ENCODE measurements at regions not wholly inside any gene's neighbourhood (a gene's known extent, or its start where the extent isn't known, plus 50 kb on each side); places are given as distances from the start of the nearest gene placed in this dataset.

DNA sequence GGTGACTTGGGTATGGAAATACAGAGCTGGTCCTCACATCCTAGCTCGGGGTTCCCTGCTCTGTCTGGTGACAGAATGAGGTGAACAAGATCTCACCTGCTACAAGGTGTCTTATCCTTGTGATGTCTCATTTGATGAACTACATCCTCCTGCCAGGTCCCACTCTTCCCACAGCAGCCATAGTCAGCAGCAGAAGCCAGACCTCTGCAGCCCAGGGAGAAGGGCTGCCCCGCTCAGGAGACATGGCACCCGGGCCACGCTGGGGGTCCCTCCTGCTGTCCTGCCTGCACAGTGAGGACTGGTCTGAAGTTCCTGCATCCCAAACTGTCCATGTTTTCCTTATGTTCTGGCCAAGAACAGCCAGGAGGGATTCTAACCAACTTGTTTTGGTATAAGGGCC is 414.1 kb downstream of the CTTN start:
- TF ChIP-seq CTCF (IDR thresholded peaks at IDR 0.05; ENCODE audit: low read depth, low read length) (no peak), POLR2A (IDR thresholded peaks at IDR 0.05; ENCODE audit: extremely low read depth, insufficient read length) (no peak)
- TF ChIP-seq, protein P1, sequence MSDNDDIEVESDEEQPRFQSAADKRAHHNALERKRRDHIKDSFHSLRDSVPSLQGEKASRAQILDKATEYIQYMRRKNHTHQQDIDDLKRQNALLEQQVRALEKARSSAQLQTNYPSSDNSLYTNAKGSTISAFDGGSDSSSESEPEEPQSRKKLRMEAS (IDR thresholded peaks at IDR 0.05; ENCODE audit: low read depth, low read length), result no peak

Data from NB4 (cell line).